NB4 (cell line): ENCODE measurements at regions not wholly inside any gene's neighbourhood (a gene's known extent, or its start where the extent isn't known, plus 50 kb on each side); places are given as distances from the start of the nearest gene placed in this dataset.
A peak's percentile ranks its signal among the peaks of the same experiment; 100 is the strongest.

Experiments used
- DNase-seq: peaks from one replicate; pipeline ENCODE4 v3.0.0; 2010; ENCODE audit warnings: low read depth
- H3K4me3 ChIP-seq: one replicate; pipeline ENCODE4 v1.5.1; 2011; ENCODE audit warnings: mild to moderate bottlenecking, low read depth, low read length, moderate library complexity
- MYC ChIP-seq: IDR thresholded peaks from 2 replicates; pipeline ENCODE4 v1.6.1; 2011; ENCODE audit warnings: low read depth, low read length
- POLR2A ChIP-seq: IDR thresholded peaks from 2 replicates; pipeline ENCODE4 v1.6.1; 2011; ENCODE audit warnings: mild to moderate bottlenecking; ENCODE audit not compliant: insufficient read length; ENCODE audit errors: extremely low read depth
- TF ChIP-seq, protein P1 (sequence below): IDR thresholded peaks from one replicate; pipeline ENCODE4 v1.5.1; 2012; ENCODE audit warnings: low read depth, low read length
- TF ChIP-seq, protein P2 (sequence below): IDR thresholded peaks from 2 replicates; pipeline ENCODE4 v1.6.1; 2011; ENCODE audit warnings: low read depth, low read length

DNA sequence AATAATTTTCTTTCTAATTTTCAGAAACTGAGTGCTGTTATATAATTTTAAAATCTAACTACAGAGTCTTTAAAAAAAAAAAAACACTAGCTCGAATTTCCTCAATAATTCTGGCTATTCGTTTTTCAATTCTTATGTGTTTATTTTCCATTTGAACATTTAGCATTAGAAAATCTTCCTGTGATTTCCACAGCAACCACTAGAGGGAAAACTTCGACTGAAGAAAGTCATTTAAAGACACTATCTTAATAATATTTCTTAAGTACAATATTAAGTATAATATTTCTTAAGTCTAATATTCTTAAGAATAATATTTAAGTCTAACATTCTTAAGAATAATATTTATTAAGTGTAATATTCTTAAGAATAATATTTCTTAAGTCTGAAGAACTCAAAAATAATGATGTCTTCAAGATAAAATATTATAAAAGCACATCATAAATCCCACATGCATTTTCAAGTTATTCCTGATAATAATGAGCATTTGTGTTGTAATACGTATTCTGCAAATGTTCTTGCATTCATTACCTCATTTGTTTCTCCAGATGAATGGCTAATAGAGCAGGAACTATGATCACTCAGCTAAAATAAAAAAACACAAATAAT lies 118.4 kb upstream of the WDR17 start:
- H3K4me3 ChIP-seq, result no peak overlapping the region
- peak; percentile 13 for DNase-seq
- TF ChIP-seq, protein P1, sequence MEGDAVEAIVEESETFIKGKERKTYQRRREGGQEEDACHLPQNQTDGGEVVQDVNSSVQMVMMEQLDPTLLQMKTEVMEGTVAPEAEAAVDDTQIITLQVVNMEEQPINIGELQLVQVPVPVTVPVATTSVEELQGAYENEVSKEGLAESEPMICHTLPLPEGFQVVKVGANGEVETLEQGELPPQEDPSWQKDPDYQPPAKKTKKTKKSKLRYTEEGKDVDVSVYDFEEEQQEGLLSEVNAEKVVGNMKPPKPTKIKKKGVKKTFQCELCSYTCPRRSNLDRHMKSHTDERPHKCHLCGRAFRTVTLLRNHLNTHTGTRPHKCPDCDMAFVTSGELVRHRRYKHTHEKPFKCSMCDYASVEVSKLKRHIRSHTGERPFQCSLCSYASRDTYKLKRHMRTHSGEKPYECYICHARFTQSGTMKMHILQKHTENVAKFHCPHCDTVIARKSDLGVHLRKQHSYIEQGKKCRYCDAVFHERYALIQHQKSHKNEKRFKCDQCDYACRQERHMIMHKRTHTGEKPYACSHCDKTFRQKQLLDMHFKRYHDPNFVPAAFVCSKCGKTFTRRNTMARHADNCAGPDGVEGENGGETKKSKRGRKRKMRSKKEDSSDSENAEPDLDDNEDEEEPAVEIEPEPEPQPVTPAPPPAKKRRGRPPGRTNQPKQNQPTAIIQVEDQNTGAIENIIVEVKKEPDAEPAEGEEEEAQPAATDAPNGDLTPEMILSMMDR, result peak; percentile 44
- TF ChIP-seq, protein P2, sequence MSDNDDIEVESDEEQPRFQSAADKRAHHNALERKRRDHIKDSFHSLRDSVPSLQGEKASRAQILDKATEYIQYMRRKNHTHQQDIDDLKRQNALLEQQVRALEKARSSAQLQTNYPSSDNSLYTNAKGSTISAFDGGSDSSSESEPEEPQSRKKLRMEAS, result no peak

DNA sequence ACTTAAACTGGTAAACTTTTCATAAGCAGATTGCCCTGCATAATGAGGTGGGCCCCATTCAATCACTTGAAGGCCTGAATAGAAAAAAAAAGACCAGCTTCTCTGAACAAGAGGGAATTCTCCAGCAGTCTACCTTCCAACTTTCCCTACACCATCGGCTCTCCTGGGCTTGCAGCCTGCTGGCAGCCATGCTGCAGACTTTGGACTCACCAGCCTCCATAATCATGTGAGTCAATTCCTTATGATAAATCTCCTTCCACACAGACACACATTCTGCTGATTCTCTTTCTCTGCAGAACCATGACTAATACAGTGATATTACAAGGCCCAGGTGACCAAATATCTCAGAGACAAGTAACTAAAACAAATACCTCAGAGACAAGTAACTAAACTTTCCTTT lies 113.8 kb upstream of the WDR17 start:
- H3K4me3 ChIP-seq, result no peak overlapping the region
- DNase-seq, result no peak
- TF ChIP-seq, protein P1, result no peak
- TF ChIP-seq, protein P2, result no peak
- TF ChIP-seq MYC (no peak), POLR2A (no peak)

DNA sequence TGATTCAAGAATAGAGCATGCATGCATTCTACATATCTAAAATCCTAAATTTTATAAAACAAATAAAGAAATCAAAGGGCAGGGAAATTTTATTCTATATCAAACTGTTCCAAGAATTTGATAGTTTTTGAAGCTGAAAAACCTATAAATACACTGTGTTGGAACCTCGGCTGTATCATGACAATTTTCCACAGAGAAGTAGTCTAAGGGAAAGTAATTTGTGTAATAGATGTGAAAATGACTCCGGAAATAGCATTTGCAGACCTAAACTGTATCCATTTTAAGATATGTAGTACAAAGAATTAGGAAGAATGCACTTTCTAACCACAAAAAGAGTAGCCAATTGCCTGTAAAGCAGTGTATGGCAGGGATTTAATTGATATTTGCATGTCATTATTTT lies 112.5 kb upstream of the WDR17 start:
- H3K4me3 ChIP-seq, result no peak overlapping the region
- TF ChIP-seq, protein P2, result no peak
- TF ChIP-seq POLR2A (no peak), MYC (no peak)
- TF ChIP-seq, protein P1, result no peak
- no peak for DNase-seq

DNA sequence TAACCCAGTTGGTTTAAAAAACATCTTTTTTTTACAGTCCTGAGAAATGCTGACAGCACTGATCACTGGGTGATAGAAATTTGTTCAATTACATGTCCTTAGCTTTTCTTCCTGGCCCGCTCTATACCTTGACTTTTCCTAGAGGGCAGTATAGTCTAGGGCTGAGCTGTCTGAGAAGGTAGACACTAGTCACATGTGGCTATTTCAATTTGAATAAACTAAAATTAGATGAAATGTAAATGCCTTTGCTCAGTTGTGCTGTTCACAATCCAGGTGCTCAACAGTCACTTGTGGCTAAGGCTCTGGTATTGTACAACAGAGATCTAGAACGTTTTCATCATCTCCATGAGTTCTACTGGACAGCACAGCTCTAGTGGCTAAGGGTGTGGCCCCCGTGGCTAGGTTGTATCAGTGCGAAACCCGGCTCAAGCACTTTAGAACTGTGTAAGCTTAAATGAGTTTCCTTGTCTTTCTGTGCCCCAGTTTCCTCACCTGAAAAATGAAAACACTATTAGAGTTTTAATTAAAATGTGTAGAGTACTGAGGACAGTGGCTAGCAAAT lies 111.6 kb upstream of the WDR17 start:
- TF ChIP-seq, protein P2, result no peak
- TF ChIP-seq, protein P1, result peak; percentile 12
- peak; percentile 8 for DNase-seq
- no peak overlapping the region for H3K4me3 ChIP-seq

DNA sequence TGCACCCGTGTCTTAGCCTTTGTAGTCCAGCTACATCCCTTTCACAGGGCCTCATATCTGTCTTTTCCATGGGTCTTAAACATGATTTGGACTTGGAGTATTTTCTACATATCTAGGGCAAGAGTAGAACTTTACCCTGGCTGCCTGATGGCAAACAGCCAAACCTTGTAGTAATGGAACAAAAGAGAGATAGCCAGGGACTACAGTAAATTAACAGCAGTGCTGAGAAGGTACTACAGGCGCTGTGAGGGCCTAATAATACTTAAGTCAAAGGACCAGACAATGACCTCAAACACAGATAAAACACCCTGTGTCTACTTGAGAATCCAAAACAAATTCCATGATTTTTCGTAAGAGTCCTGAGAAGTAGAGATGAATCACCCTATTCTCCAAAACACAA lies 111.0 kb upstream of the WDR17 start:
- TF ChIP-seq MYC (no peak), POLR2A (no peak)
- TF ChIP-seq, protein P1, result no peak
- TF ChIP-seq, protein P2, result no peak
- no peak for DNase-seq
- no peak overlapping the region for H3K4me3 ChIP-seq

DNA sequence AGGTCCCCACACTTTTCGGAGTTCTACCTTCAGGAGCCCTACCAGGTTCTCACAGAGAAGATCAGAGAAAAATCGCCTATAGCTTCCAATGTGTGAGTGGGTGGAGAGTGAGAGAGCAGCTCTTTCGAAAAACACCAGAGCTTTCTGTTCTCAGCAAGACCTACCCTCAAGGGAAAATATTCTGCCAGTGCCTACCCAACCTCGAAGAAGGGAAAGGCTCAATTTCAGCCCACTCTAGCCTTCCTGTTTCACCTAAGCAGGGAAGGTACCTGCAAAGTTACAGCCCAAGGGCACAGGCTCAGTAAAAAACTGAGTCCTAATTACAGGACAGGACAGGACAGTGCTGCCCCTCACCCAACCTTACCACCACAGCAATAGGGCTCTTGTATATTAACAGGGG lies 104.0 kb upstream of the WDR17 start:
- no peak overlapping the region for H3K4me3 ChIP-seq
- TF ChIP-seq MYC, result no peak
- TF ChIP-seq, protein P1, result no peak
- TF ChIP-seq, protein P2, result no peak
- no peak for TF ChIP-seq POLR2A
- no peak for DNase-seq
